NCI-H1694 (cell line): ENCODE measurements at regions not wholly inside any gene's neighbourhood (a gene's known extent, or its start where the extent isn't known, plus 50 kb on each side); places are given as distances from the start of the nearest gene placed in this dataset.
"Not testable (repeated sequence)": the region's sequence is repeated elsewhere in the genome, so short reads cannot be mapped to it uniquely, and the experiment has no call there.

Source experiments
- DNase-seq: peaks from one replicate; lab custom pipeline; 2025; lab: John Stamatoyannopoulos, UW

DNA sequence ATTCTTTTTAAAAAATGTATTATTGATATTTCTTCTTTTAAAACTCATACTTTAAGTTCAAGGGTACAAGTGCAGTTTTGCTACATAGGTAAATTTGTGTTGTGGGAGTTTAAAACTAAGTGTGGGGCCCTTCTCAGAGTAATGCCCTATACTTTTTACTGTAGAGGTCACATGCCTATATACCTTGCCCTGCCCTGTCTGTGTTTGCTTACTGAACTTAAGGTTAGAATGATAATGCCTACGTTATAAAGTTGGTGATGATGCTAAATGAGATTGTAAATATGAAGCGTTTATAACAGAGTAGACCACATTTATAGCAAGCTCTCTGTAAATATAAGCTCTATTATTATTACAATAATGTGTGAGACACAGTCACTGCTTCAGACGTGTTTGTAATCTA lies 261.9 kb downstream of the RASSF9 start:
- no peak for DNase-seq

DNA sequence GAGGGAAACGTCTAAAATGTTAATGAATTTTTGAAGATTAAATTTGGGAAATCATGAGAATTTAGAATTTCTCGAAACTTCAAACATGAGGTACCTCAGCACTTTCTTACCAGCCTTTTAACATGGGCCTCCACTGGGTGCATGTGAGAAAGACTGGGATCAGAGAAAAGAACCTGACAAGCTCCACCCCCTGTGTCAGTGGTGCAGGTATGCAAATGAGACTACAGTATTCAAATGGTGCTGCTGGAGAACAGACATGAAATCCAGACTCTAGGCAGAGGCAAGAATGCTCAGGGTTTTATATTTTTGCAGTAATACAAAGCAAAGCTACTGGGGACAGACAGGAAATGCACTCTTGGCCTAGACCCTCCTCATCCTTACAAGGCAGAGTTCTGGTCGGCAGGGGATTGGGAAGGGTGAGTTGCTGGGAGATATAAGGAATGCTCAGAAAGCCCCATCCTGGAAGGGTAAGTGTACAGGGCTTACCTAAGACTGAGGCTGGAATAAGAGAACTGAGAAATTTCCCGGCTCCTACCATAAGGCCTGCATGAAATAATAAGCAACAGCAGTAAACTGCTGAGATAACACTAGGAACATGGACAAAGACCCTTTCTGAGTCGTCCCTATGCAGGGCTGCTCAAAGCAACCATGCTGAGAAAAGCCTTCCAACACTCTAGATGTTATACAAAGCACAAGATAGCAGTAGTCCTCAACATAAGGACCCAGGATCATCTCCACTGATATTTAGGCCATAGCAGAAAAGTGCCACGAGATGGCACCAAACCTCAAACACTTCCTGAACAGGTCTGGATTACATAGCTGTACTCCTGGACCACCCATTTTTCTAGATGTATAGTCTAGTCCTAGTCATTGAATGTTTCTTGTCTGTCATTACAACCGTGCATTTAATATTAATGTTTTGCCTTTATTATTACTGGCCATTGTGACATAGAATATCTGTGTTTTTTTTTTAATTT lies 260.8 kb downstream of the RASSF9 start:
- peak; percentile 41 for DNase-seq

DNA sequence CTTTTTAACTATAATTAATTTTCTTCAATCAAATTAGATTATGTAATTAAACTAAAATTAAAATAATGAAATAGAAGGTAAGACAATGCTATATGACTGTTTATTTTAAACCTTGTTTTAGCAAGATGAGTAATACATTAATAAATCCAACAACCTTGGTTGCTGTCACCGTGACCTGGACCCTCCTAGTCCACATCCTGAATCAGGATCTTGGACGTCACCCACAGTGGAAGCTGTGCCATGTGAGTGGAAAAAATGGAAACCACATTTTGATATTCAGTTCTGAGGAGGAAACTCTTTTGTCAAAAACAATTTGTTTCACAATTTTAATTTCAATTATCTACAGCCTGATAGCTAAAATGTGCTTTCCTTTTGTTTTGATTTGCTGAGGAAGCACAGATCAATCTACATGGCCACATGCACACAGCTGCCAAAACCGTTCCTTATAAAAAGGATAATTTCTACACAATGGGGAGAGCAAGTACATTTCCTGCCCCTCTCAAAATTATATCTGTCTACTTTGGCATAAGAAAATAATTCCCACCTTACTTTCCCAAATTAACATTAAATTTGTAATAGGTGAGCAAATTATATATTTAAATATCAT lies 255.5 kb downstream of the RASSF9 start:
- DNase-seq, result no peak

DNA sequence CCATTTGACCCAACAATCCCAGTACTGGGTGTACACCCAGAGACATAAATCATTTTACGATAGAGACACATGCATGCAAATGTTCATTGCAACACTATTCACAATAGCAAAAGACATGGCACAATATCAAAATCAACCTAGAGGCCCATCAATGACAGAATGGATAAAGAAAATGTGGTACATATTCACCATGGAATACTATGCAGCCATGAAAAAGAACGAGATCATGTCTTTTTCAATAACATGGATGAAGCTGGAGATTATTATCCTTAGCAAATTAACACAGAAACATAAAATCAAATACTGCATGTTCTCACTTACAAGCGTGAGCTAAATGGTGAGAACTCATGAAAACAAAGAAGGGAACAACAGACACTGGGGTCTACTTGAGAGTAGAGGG lies 249.1 kb downstream of the RASSF9 start:
- no peak for DNase-seq

DNA sequence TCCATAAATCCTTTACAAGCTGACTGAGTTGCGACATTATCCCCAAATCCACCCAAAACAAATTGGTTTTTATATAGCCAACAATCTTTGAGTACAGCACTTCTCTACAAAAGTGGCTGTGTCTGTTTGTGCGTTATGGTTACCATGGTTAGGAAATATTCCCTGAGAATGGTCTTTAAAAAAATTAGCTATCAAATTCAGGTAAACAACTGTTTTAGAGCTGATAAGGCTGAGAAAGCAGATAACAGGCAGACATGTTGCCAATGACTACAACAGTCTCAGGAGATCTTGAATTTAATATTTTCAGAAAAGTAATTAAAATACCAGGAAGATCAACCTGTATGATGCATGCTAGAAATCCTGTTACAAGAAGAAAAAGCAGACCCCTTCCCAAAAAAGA lies 248.0 kb downstream of the RASSF9 start:
- DNase-seq, result no peak

DNA sequence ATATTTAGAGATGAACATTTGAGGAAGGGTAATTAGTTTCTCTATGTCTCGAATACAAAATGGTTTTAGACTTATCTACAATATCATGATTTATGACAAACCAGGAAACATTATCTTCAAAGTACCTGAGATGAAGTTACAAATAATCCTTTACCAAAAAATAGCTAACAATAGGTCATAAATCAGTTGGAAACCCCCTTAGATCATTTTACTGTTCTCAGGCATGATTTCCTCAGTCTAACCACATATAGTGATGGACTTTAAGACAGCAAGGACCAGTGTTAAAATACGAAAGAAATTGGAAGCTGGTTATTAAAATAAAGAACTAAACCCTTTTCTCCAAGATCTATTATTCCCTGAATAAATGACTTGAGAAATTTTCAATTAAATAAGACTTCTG lies 235.4 kb downstream of the RASSF9 start:
- no peak for DNase-seq

DNA sequence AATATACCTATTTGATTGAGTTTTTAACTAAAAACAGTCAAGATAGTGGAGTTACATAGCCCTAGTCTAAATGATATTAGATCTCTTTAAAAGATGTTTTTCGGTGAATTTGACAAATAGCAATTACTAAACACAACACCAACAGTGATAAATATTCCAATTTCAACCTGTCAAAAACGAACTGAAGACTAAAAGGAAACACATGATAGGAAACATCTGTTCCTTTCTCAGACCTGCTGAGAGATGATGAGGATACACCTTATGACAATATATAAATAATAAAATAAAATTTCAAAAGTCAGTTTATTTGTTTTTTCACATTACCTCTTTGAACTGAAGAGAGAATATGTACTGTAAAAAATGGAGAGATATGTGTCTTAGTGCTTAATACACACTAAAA lies 232.7 kb downstream of the RASSF9 start:
- DNase-seq, result no peak

DNA sequence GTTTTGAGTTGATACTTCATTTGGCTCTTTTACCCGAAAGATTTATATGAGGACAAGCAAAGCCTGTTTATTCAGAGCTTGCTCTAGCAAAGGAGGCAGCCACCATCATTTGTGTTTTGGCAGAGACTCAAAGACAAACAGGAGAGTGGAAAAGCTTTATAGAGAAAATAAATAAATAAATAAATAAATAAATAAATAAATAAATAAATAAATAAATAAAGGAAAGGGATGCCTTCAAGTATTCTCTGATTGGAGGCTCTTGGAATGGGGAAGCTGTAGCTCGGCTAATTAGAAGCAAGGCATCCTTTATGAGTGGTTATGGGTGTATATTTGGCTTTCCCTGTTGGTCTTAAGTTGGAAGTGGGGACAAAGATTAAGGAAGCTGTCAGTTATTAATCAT lies 229.8 kb downstream of the RASSF9 start:
- DNase-seq, result no peak

DNA sequence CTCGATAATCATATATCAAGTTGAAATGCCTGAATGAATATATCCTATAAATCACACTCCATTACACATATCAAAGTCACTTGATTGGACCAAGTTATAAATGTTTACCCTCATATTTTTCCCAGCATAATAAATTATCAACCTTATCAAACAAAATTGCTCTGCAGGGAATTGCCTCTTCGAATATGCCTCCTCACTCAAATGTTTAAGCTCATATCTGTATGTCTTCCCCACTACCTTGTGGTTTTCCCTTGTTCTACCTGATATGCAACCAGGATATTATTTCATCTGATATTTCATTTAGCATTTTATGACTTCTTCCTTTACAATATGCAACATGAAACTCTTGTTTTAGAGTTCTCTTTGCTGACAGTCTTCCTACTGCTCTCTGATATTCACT lies 226.4 kb downstream of the RASSF9 start:
- DNase-seq, result no peak

DNA sequence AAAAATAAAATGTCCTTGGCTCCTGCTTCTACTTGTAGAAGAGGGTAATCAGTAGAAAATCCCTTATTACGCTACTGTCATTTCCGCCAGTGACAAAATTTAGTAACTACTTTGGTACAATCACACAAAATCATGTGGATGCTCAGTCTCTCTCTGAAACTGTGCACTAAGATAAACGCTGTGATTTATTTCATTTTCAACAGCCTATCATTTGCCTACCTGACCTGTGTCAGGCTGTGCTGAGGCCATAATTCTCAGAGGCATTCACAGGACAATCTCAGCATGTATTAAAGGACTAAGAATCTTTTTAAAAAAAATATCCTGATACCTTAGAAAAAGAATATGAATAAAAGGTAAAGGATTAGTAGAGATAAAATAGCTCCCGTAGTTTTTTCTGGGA lies 226.0 kb downstream of the RASSF9 start:
- no peak for DNase-seq

DNA sequence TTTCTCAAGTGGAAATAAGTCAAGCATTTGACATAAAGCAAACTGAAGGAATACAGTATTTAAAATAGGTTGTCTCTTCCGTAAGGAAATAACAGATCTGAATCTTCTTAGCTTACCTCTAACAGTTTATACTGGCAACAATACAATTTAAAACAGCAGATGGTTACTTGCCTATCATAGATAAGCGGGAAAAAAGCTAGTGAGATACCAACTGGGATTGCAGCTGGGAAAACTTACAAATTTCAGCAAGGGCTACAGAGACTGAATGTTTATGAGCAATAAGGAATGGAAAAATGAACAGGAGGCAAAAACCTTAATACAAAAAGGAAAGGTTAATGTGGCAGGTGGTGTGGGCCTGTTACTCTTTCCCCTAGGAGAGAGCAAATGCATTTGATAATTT lies 220.0 kb downstream of the RASSF9 start:
- no peak for DNase-seq

DNA sequence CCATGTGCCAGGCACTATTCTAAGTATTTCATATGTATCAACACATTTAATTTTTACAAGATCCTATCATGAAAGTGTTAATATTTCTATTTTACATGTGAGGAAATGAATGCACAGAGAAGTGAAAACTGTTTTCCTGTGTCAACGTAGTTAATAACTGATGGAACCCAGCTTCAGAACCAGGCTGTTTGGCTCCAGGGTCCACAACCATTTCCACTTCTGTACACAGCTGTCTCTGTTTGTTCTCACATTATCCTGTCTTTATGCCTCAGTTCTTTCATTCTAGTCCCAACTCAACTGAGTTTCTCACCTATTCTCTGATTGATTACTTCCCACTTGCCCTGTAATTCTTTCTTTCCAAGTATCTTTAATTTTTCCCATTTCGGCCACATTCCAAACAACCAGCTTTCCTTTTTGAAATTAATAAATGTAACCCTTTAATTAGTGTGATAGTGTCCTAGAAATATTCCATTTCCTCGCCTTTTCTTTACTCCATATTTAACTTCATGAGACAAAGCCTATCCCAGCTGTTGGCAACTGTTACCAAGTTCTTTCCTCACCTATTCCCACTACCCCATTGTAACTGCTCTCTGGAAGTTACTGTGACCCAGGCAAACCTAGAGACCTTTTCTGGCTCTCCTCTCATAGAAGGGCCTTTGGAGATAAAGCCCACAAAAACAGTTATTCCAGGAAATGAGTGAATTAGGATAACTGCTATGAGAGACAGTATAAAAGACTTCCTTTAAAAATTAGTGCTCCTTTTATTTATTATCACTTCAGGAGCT lies 218.7 kb downstream of the RASSF9 start:
- DNase-seq, result no peak

DNA sequence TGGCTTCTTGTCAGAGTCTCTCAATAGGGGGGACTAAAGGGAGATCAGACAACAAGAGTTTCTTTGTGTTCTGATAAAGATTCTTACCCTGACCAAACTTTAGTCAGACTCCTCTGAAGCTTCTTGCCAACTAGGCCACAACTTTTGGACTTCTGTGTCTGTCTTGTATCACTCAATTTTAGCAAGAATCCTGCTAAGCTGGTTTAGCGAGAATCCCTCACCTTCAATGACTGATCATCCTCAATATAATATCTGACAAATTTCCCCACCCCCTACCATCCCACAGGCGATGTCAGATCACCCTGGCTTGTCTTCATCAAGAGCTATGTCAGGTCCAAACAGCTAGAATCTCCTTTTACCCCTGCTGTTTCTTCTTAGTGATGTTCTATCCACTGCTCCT lies 215.2 kb downstream of the RASSF9 start:
- DNase-seq, result no peak

DNA sequence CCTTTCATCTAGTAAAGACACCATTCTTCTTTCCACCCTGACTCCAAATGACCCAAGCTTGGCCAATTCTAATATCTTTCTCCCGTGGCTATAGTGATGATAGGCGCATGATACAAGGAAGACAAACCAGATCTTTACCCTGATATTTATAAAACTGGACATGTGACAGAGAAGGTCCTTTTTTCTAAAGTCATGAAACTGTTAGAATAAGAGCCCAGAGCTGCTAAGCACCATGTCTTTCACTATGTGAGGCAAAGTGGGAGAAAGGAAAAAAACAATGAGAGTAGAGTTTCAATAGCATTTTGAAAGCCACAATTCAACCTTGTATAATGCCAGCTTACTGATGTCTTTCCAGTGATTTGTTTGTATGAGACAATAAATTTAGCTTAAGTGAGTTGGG lies 212.4 kb downstream of the RASSF9 start:
- no peak for DNase-seq

DNA sequence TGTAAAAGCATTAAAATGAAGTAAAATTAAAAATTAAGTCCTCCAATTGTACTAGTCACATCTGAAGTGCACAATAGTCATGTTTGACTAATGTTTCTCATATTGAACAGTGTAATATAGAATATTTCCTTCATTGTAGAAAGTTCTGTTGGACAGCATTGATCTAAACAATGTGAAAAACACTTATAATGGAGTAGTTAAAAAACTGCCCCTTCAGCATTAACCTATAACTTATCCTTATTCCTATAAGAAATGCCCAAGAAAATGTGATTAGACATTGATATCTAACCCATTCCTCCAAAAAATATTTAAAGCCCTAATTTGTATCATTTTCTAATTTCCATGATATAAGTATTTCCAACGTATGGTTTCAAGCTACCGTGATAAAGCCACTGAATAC lies 210.7 kb downstream of the RASSF9 start:
- DNase-seq, result no peak

DNA sequence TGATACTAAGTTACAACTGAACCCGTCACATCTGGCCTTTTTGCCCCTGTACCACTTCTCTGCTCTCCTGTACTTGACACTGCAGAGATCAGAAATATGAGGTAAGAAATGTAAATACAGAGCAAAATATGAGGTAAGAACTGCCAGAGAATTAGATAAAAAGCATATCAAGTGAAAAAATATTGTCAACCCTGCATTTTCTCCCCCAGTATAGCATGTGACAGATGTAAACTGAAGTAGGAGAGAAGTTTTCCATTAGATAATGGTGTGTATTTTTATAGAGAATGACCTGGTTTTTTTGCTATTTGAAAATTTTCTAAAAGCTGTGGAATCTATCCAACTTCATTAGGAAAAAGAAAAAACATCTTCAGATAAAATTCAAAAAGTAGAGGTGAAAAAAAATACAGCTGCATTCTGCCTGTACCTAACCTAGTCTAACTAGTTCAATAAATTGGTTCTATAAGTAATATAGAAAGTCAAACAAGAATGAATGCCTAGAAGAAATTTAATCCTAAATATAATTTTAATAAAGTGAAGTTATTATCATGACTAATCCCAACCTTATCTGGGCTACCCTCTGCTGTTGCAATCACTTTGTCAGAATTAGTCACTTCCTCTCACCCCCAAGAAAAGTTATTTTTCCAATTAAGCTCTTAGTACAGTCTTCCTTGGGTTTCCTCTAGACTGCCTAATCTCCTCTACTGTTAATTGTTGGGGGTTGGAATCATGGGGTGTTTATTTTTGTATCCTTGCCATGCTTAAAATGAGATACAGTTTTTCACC lies 210.0 kb downstream of the RASSF9 start:
- DNase-seq, result no peak

DNA sequence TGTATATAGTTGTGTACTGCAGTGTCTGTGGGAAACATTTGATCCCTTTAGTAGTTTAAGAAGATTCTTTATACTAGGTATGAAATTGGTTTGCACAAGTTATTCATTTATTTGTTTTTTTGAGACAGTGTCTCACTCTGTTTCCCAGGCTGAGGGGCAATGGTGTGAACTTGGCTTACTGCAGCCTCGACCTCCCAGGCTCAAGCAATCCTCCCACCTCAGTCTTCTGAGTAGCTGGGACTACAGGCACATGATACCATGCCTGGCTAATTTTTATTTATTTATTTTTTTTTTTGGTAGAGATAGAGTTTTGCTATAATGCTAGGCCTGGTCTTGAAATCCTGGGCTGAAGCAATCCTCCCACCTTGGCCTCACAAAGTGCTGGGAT lies 209.4 kb downstream of the RASSF9 start:
- DNase-seq, result no peak

DNA sequence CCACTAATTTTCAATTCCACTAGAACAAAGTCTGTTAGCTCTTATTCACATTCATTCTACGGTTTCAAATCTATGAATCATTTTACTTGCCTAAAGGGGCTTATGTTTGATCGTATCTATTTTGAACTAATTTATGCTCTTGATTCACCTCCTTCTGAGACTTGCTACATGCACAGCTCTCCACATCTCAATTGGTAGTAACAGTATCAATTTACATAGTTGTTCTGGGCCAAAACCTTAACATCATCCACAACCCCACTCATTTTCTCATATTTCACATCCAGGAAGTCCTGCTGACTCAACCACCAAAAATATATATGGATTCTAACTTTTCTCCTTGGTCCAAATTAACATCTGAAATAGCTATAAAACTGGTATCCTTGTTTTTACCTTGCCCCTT lies 208.6 kb downstream of the RASSF9 start:
- DNase-seq, result no peak

DNA sequence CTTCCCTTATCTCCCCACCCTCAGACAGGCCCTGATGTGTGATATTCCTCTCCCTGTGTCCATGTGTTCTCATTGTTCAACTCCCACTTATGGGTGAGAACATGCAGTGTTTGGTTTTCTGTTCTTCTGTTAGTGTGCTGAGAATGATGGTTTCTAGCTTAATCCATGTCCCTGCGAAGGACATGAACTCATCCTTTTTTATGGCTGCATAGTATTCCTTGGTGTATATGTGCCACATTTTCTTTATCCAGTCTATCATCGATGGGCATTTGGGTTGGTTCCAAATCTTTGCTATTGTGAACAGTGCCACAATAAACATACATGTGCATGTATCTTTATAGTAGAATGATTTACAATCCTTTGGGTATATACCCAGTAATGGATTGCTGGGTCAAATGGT lies 207.6 kb downstream of the RASSF9 start:
- not testable (repeated sequence) for DNase-seq

DNA sequence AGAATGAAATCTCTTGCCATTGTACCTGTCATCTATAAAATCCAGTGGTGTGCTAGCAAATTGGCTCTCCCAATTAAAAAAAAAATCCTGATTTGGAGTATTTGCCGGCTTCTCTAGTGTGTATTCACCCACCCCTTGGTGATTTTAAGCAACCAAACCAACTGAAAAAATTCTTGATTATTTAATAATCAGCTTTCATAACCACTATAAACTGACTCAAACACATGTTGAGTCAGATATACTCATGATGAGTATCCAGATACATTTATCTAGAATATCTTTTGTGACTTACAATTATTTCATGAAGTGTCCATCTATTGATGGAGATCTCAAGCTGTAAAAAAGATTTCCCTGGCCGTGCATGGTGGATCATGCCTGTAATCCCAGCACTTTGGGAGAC lies 205.4 kb downstream of the RASSF9 start:
- no peak for DNase-seq

DNA sequence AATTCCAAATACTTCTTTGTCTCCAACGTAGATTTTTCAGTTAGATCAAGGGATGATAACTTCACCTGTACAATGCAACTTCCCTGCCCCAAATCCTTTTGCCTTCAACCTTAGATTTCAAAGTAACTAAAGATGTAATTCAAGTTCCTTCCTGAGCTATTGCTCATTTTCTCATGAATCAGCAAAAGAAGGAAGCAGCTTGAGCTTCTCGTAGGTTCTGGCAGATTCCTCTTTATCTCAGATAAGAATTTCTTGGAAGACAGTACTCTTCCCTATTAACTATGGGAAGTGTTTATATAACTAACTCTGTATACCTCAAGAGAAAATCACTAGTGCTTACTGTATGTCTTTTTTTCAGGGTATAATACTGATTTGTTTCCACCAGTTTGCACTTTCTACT lies 203.8 kb downstream of the RASSF9 start:
- no peak for DNase-seq

DNA sequence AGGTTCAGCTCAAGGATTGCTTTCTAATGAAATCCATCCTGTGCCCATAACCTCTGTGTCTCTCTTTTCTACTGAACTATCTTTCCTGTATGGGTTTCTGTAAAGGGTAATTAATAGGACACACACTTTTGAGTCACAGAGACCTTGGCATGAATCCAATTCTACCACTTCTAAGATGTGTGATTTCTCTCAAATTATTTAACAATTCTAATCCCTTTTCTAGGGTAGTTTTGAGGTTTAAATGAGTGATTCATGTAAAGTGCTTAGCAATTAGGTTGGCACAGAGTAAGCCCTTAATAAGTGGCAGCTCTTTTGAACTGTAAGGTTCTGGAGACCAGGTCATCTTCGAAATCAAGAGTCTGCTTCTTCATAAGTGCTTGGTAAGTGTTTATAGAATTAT lies 202.7 kb downstream of the RASSF9 start:
- DNase-seq, result no peak
